Adipocyte (in vitro differentiated cells): ENCODE measurements at regions not wholly inside any gene's neighbourhood (a gene's known extent, or its start where the extent isn't known, plus 50 kb on each side); places are given as distances from the start of the nearest gene placed in this dataset.

Experiments
- DNase-seq: peaks from one replicate; pipeline ENCODE4 v3.0.0-alpha.2; 2015; ENCODE audit warnings: low read depth
- H3K27me3 ChIP-seq: replicated peaks from 2 replicates; pipeline ENCODE4 v1.7.0; 2013; ENCODE audit warnings: mild to moderate bottlenecking, low read length, moderate library complexity; ENCODE audit not compliant: control insufficient read depth, insufficient read depth
- H3K36me3 ChIP-seq: 2 replicates; pipeline ENCODE4 v1.7.0; 2013; ENCODE audit warnings: low read length, mild to moderate bottlenecking, moderate library complexity; ENCODE audit not compliant: control insufficient read depth, insufficient read depth, severe bottlenecking
- H3K4me1 ChIP-seq: 2 replicates; pipeline ENCODE4 v1.7.0; 2013; ENCODE audit warnings: mild to moderate bottlenecking, low read length, moderate library complexity; ENCODE audit not compliant: control insufficient read depth, insufficient read depth
- H3K4me3 ChIP-seq: 2 replicates; pipeline ENCODE4 v1.7.0; 2013; ENCODE audit warnings: mild to moderate bottlenecking, low read length, moderate library complexity
- H3K9ac ChIP-seq: 2 replicates; pipeline ENCODE4 v1.7.0; 2013; ENCODE audit warnings: mild to moderate bottlenecking, low read length, moderate library complexity
- H3K9me3 ChIP-seq: 2 replicates; pipeline ENCODE4 v1.7.0; 2013; ENCODE audit warnings: mild to moderate bottlenecking, low read length, moderate library complexity; ENCODE audit not compliant: control insufficient read depth

DNA sequence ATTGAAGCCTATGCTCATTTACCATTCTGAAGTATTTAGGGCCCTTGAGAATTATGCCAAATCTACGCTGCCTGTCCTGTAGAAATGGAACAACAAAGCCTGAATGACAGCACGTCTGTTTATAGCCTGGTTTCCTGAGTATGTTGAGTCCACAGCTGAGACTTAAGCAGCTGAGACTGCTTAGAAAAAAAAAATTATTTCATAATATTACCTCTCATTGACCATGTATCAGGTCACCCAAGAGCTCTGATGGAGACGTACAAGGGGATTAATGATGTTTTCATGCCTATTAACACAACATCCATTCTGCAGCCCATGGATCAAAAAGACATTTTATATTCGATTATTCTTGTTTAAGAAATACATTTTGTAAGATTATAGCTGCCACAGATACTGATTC, 387.2 kb upstream of the NCAM2 start:
- no peak overlapping the region for H3K4me3 ChIP-seq
- no peaks in the 10 kb centered on the region for H3K27me3 ChIP-seq
- H3K9me3 ChIP-seq, result peaks cover 4% of the 10 kb centered on the region
- no peaks in the 10 kb centered on the region for H3K36me3 ChIP-seq
- no peaks in the 10 kb centered on the region for H3K4me1 ChIP-seq
- H3K9ac ChIP-seq, result no peak overlapping the region
- DNase-seq, result no peak

- H3K4me3 ChIP-seq, result no peak overlapping the region
- H3K9ac ChIP-seq, result no peak overlapping the region
- no peaks in the 10 kb centered on the region for H3K4me1 ChIP-seq
- H3K9me3 ChIP-seq, result no peaks in the 10 kb centered on the region
- H3K27me3 ChIP-seq, result no peaks in the 10 kb centered on the region
- no peak for DNase-seq
- H3K36me3 ChIP-seq, result no peaks in the 10 kb centered on the region
These were observed 384.6 kb upstream of the NCAM2 start for GRCh38 chr21:20613654-20614053.

DNA sequence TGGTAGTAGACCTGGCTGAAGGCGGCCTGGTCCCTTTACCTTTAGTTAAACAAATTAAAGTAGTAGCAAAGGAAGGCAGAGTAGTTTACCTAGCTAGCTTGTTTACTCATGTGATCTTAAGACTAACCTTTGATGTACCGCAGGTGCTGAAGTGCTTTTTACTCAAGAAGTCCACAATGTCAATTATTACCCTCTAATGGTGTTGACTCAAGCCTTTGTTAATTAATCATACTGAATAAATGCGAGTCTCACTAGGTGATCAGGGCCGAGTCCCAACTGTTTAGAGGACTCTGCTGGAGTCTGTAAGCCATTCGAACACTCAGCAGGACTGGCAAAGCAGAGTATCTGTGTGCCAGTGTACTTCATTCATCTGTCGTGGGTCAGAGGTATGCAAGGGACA, 381.1 kb upstream of the NCAM2 start:
- H3K27me3 ChIP-seq, result no peaks in the 10 kb centered on the region
- no peak overlapping the region for H3K4me3 ChIP-seq
- H3K36me3 ChIP-seq, result no peaks in the 10 kb centered on the region
- no peak for DNase-seq
- H3K9ac ChIP-seq, result no peak overlapping the region
- no peaks in the 10 kb centered on the region for H3K4me1 ChIP-seq
- no peaks in the 10 kb centered on the region for H3K9me3 ChIP-seq

DNA sequence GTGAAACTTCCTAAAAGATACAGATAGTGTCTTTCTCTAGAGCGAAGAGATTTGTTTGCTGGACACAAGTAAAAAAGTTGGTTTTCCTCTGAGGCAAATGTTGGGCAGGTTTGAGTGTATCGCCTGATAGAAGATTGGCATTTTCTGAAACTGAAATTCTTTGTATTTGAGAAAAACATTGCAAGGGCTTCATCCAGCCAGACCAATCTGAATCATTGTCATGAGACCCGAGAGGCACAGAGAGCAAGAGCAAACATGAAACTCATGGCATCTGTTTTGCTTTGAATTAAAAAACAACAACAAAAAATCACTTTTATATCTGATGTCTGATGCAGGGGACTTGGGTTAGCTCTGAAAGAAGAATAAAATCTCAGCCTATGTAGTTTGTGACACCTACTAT, 379.3 kb upstream of the NCAM2 start:
- H3K4me1 ChIP-seq, result no peaks in the 10 kb centered on the region
- no peak overlapping the region for H3K4me3 ChIP-seq
- no peaks in the 10 kb centered on the region for H3K27me3 ChIP-seq
- H3K36me3 ChIP-seq, result no peaks in the 10 kb centered on the region
- no peaks in the 10 kb centered on the region for H3K9me3 ChIP-seq
- no peak for DNase-seq
- H3K9ac ChIP-seq, result no peak overlapping the region

- Histone ChIP-seq H3K4me3 (no peak overlapping the region), H3K27me3 (no peaks in the 10 kb centered on the region), H3K4me1 (no peaks in the 10 kb centered on the region), H3K36me3 (no peaks in the 10 kb centered on the region), H3K9me3 (no peaks in the 10 kb centered on the region), H3K9ac (no peak overlapping the region)
- no peak for DNase-seq
These were observed 370.6 kb upstream of the NCAM2 start for GRCh38 chr21:20627594-20627993.

GRCh38 chr21:20631633-20632032, 366.6 kb upstream of the NCAM2 start:
- Histone ChIP-seq H3K27me3 (no peaks in the 10 kb centered on the region), H3K9me3 (no peaks in the 10 kb centered on the region), H3K36me3 (no peaks in the 10 kb centered on the region), H3K4me3 (no peak overlapping the region), H3K4me1 (no peaks in the 10 kb centered on the region), H3K9ac (no peak overlapping the region)
- no peak for DNase-seq

DNA sequence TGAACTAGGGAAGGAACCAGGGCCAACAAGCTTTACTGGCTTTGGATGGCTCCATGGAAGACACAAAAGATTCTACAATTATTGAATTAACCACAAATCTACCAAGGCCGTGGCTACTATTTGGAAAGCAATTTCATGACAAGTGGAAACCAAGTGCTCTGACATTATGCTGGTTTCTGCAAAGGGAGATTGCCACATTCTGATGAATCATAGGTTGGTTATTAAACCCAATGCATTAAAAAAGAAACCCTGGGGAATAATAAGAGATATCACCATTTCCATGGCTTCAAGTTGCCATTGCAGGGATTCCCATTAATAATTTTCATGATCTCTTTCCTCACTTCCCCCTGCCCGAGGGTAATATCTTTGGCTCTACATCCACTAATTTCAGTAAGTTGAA, 359.2 kb upstream of the NCAM2 start:
- Histone ChIP-seq H3K9ac (no peak overlapping the region), H3K4me1 (peaks cover 12% of the 10 kb centered on the region), H3K27me3 (no peaks in the 10 kb centered on the region), H3K36me3 (no peaks in the 10 kb centered on the region), H3K4me3 (no peak overlapping the region), H3K9me3 (no peaks in the 10 kb centered on the region)
- DNase-seq, result no peak

GRCh38 chr21:20641241-20641640, 357.0 kb upstream of the NCAM2 start:
- H3K9me3 ChIP-seq, result no peaks in the 10 kb centered on the region
- no peak for DNase-seq
- no peak overlapping the region for H3K9ac ChIP-seq
- H3K27me3 ChIP-seq, result no peaks in the 10 kb centered on the region
- no peaks in the 10 kb centered on the region for H3K36me3 ChIP-seq
- no peak overlapping the region for H3K4me3 ChIP-seq
- H3K4me1 ChIP-seq, result peaks cover 12% of the 10 kb centered on the region

DNA sequence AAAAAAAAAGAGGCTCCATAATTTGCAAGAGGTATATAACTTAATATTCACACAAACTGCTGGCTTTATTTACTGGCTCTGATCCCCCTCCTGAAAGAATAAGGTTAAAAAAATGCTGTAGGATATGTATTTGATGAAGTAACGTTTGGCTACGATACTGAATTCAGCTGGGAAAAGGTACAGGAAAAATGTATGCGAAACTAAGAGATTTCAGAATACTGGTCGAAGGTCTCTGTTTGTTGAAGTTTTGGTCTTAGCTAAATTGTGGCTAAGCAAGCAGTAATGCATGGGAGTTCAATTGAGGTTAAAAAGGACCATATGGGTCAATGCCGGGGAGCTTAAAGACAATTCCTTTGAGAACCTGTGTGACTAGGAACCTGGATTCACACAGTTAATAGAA, 355.5 kb upstream of the NCAM2 start:
- Histone ChIP-seq H3K9ac (no peak overlapping the region), H3K4me3 (no peak overlapping the region), H3K9me3 (no peaks in the 10 kb centered on the region), H3K36me3 (no peaks in the 10 kb centered on the region), H3K4me1 (peaks cover 12% of the 10 kb centered on the region), H3K27me3 (no peaks in the 10 kb centered on the region)
- no peak for DNase-seq

DNA sequence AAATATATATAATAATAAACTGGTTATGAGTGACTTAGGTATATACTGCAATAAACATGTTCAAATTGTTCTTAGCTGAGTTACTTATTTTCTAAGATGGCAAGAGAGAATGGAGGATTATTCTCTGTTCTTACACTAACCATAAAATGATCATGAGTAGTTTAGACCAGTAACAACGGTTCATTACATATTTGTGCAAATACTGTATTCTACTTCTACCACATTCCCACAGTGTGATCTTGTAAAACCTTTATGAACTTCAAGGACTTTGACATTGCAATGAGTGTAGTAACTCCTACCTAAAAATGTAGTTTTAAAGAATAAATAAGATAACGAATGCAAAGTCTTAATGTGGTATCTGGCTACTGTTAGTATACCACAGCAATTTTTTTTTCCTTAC, 353.7 kb upstream of the NCAM2 start:
- H3K9ac ChIP-seq, result no peak overlapping the region
- no peak for DNase-seq
- no peak overlapping the region for H3K4me3 ChIP-seq
- peaks cover under 1% of the 10 kb centered on the region for H3K4me1 ChIP-seq
- H3K27me3 ChIP-seq, result no peaks in the 10 kb centered on the region
- H3K9me3 ChIP-seq, result no peaks in the 10 kb centered on the region
- H3K36me3 ChIP-seq, result no peaks in the 10 kb centered on the region

DNA sequence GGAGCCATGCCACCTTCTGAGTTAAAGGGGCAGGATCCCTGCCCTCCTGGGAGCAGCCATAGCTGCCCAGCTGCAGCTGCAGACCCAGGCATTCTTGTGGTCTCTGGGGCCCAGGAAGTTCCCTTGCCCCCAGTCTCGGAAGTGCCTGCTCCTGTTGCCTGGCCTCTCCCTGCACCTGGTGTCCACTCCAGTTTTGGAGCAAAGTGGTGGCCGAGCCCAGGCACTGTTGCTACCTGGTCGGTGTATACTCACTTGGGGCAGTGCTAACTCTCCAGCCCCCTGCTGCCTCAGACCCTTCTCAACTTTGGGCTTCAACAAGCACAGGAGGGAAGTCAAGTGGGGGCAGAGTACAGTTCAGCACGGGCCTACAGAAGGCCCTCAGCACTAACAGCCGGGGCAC, 352.9 kb upstream of the NCAM2 start:
- H3K4me1 ChIP-seq, result no peaks in the 10 kb centered on the region
- no peaks in the 10 kb centered on the region for H3K27me3 ChIP-seq
- DNase-seq, result no peak
- no peak overlapping the region for H3K4me3 ChIP-seq
- no peaks in the 10 kb centered on the region for H3K9me3 ChIP-seq
- H3K9ac ChIP-seq, result no peak overlapping the region
- H3K36me3 ChIP-seq, result no peaks in the 10 kb centered on the region

DNA sequence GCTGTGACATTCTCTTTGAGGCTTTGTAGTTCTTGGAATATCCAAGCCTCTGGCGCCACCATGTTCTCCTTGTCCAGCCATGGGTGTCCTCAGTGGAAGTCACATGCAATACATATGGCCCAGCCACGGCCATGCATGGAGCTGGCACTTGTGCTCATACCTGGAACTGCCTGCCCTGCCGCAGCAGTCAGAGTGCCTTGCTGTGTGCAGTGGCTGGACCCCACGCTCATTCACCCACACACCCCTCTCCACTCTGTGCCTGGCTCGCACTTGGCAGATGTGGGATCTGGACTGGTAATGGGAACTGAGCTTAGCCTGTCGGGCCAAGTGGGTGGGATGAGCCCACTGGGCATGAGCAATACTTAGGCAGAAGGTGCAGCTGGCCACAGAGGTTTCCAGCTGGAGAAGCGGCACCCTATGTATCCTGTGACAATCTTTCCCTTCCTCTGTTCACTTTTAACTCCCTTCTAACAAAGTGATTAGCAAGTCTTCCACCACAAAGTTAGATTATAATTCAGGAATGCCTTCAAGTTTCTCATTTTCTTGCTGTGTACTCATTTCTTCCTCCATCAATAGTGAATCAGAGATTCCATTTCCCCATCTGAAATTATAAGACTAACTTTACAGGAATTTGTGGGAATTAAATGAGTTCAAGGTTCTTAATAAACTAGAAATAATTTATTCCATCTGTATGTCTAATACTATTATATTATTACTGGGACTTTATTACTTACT, 351.6 kb upstream of the NCAM2 start:
- no peak overlapping the region for H3K4me3 ChIP-seq
- no peak for DNase-seq
- H3K36me3 ChIP-seq, result no peaks in the 10 kb centered on the region
- H3K27me3 ChIP-seq, result no peaks in the 10 kb centered on the region
- no peaks in the 10 kb centered on the region for H3K4me1 ChIP-seq
- no peaks in the 10 kb centered on the region for H3K9me3 ChIP-seq
- no peak overlapping the region for H3K9ac ChIP-seq
